Mucosa of rectum (tissue), 2 donors: ENCODE measurements at regions not wholly inside any gene's neighbourhood (a gene's known extent, or its start where the extent isn't known, plus 50 kb on each side); places are given as distances from the start of the nearest gene placed in this dataset.
"Not testable (repeated sequence)": the region's sequence is repeated elsewhere in the genome, so short reads cannot be mapped to it uniquely, and the experiment has no call there.

Experiments used
- H3K27ac ChIP-seq, 2 donors: one replicate each; pipeline ENCODE4 v1.7.0; 2013; ENCODE audit warnings: inconsistent platforms in 2 of 2, low read depth in 2 of 2, low read length in 2 of 2
- H3K27me3 ChIP-seq, 2 donors: one replicate each; pipeline ENCODE4 v1.7.0; 2013; ENCODE audit warnings: low read length in 2 of 2; ENCODE audit not compliant: control insufficient read depth in 2 of 2, insufficient read depth in 2 of 2
- H3K36me3 ChIP-seq, 2 donors: one replicate each; pipeline ENCODE4 v1.7.0; 2013; ENCODE audit warnings: low read length in 2 of 2; ENCODE audit not compliant: control insufficient read depth in 2 of 2, insufficient read depth in 2 of 2
- H3K4me1 ChIP-seq, 2 donors: one replicate each; pipeline ENCODE4 v1.7.0; 2013; ENCODE audit warnings: low read length in 2 of 2, mild to moderate bottlenecking in 1 of 2; ENCODE audit not compliant: control insufficient read depth in 2 of 2, insufficient read depth in 2 of 2
- H3K4me3 ChIP-seq, 2 donors: one replicate each; pipeline ENCODE4 v1.7.0; 2013; ENCODE audit warnings: low read length in 2 of 2
- H3K9ac ChIP-seq, 2 donors: one replicate each; pipeline ENCODE4 v1.7.0; 2013; ENCODE audit warnings: low read length in 2 of 2, low read depth in 1 of 2, mild to moderate bottlenecking in 1 of 2
- H3K9me3 ChIP-seq, 2 donors: one replicate each; pipeline ENCODE4 v1.7.0; 2013; ENCODE audit warnings: low read length in 2 of 2; ENCODE audit not compliant: control insufficient read depth in 2 of 2
- donor health status: healthy.
- donor health status: Normal muscosa, but diverticular disease.

- not testable (repeated sequence) for H3K4me3 ChIP-seq, H3K4me1 ChIP-seq, H3K9ac ChIP-seq, H3K27me3 ChIP-seq, H3K9me3 ChIP-seq, H3K27ac ChIP-seq, H3K36me3 ChIP-seq
Observed at GRCh38 chr20:26219546-26219945, 522.9 kb upstream of the ZNF337 start.

GRCh38 chr20:26218301-26218700 lies 521.6 kb upstream of the ZNF337 start:
- H3K9me3 ChIP-seq: no peaks in the 10 kb centered on the region

GRCh38 chr20:26216025-26216424 lies 519.4 kb upstream of the ZNF337 start:
- H3K4me1 ChIP-seq: no peaks in the 10 kb centered on the region
- no peak overlapping the region for H3K27ac ChIP-seq
- H3K27me3 ChIP-seq: no peaks in the 10 kb centered on the region
- no peaks in the 10 kb centered on the region for H3K36me3 ChIP-seq
- H3K4me3 ChIP-seq: no peak overlapping the region
- H3K9me3 ChIP-seq: no peaks in the 10 kb centered on the region
- no peak overlapping the region for H3K9ac ChIP-seq

More at GRCh38 chr20:26218301-26218700, 521.6 kb upstream of the ZNF337 start:
- Histone ChIP-seq H3K4me3 (no peak overlapping the region), H3K36me3 (no peaks in the 10 kb centered on the region), H3K27me3 (no peaks in the 10 kb centered on the region), H3K9ac (no peak overlapping the region), H3K27ac (no peak overlapping the region), H3K4me1 (no peaks in the 10 kb centered on the region)

GRCh38 chr20:26214991-26215390 lies 518.3 kb upstream of the ZNF337 start:
- Histone ChIP-seq H3K36me3 (no peaks in the 10 kb centered on the region), H3K27ac (no peak overlapping the region), H3K9me3 (no peaks in the 10 kb centered on the region), H3K27me3 (no peaks in the 10 kb centered on the region), H3K9ac (no peak overlapping the region), H3K4me3 (no peak overlapping the region), H3K4me1 (no peaks in the 10 kb centered on the region)

- H3K27ac ChIP-seq: no peak overlapping the region
- H3K9ac ChIP-seq: no peak overlapping the region
- H3K36me3 ChIP-seq: no peaks in the 10 kb centered on the region
- no peak overlapping the region for H3K4me3 ChIP-seq
- no peaks in the 10 kb centered on the region for H3K9me3 ChIP-seq
- no peaks in the 10 kb centered on the region for H3K27me3 ChIP-seq
- H3K4me1 ChIP-seq: no peaks in the 10 kb centered on the region
Observed at GRCh38 chr20:26209171-26209941, 512.7 kb upstream of the ZNF337 start.

- Histone ChIP-seq H3K4me3 (no peak overlapping the region), H3K27ac (no peak overlapping the region)
Observed at GRCh38 chr20:26208296-26209091, 511.8 kb upstream of the ZNF337 start.

GRCh38 chr20:26207967-26208295 lies 511.3 kb upstream of the ZNF337 start:
- not testable (repeated sequence) for H3K36me3 ChIP-seq, H3K4me3 ChIP-seq, H3K9me3 ChIP-seq, H3K27me3 ChIP-seq, H3K4me1 ChIP-seq, H3K27ac ChIP-seq, H3K9ac ChIP-seq

More at GRCh38 chr20:26208296-26209091, 511.8 kb upstream of the ZNF337 start:
- Histone ChIP-seq H3K9ac (no peak overlapping the region), H3K27me3 (no peaks in the 10 kb centered on the region), H3K36me3 (no peaks in the 10 kb centered on the region), H3K9me3 (no peaks in the 10 kb centered on the region), H3K4me1 (no peaks in the 10 kb centered on the region)

- Histone ChIP-seq H3K36me3 (no peaks in the 10 kb centered on the region), H3K27me3 (no peaks in the 10 kb centered on the region), H3K9ac (no peak overlapping the region), H3K9me3 (no peaks in the 10 kb centered on the region), H3K4me1 (no peaks in the 10 kb centered on the region), H3K4me3 (no peak overlapping the region), H3K27ac (no peak overlapping the region)
Observed at GRCh38 chr20:26207237-26207966, 510.7 kb upstream of the ZNF337 start.

GRCh38 chr20:26205350-26205749 lies 508.7 kb upstream of the ZNF337 start:
- H3K27me3 ChIP-seq: no peaks in the 10 kb centered on the region
- no peak overlapping the region for H3K9ac ChIP-seq
- no peak overlapping the region for H3K4me3 ChIP-seq
- H3K36me3 ChIP-seq: no peaks in the 10 kb centered on the region
- no peak overlapping the region for H3K27ac ChIP-seq
- H3K9me3 ChIP-seq: no peaks in the 10 kb centered on the region
- no peaks in the 10 kb centered on the region for H3K4me1 ChIP-seq

- not testable (repeated sequence) for H3K4me3 ChIP-seq, H3K4me1 ChIP-seq, H3K27me3 ChIP-seq
Observed at GRCh38 chr20:26201026-26201425, 504.4 kb upstream of the ZNF337 start.

More at GRCh38 chr20:26201026-26201425, 504.4 kb upstream of the ZNF337 start:
- not testable (repeated sequence) for H3K9ac ChIP-seq, H3K36me3 ChIP-seq, H3K27ac ChIP-seq, H3K9me3 ChIP-seq
